HG02571 (cell line): ENCODE measurements at regions not wholly inside any gene's neighbourhood (a gene's known extent, or its start where the extent isn't known, plus 50 kb on each side); places are given as distances from the start of the nearest gene placed in this dataset.
A peak's percentile ranks its signal among the peaks of the same experiment; 100 is the strongest.
"Not testable (repeated sequence)": the region's sequence is repeated elsewhere in the genome, so short reads cannot be mapped to it uniquely, and the experiment has no call there.

ENCODE experiments used
- ATAC-seq: cut with Tn5 transposase; IDR thresholded peaks from one replicate; pipeline ENCODE4 v1.9.1; 2021; ENCODE audit warnings: mild to moderate bottlenecking, moderate library complexity; ENCODE audit not compliant: unreplicated experiment

- no peak for ATAC-seq
Measured at GRCh38 chr12:13924286-13924685, 57.1 kb downstream of the GRIN2B start.

GRCh38 chr12:13918897-13919296, 62.5 kb downstream of the GRIN2B start:
- ATAC-seq, result no peak

- no peak for ATAC-seq
Measured at GRCh38 chr12:13915096-13915495, 66.3 kb downstream of the GRIN2B start.

- no peak for ATAC-seq
Measured at GRCh38 chr12:13913371-13913770, 68.0 kb downstream of the GRIN2B start.

GRCh38 chr12:13911756-13912554, 69.4 kb downstream of the GRIN2B start:
- ATAC-seq, result no peak

- no peak for ATAC-seq
Measured at GRCh38 chr12:13905794-13906193, 75.6 kb downstream of the GRIN2B start.

- ATAC-seq, result no peak
Measured at GRCh38 chr12:13900718-13901117, 80.7 kb downstream of the GRIN2B start.

GRCh38 chr12:13898387-13898786, 83.0 kb downstream of the GRIN2B start:
- not testable (repeated sequence) for ATAC-seq

GRCh38 chr12:13897811-13898210, 83.6 kb downstream of the GRIN2B start:
- ATAC-seq, result no peak

- ATAC-seq, result no peak
Measured at GRCh38 chr12:13896063-13896626, 85.3 kb downstream of the GRIN2B start.

- no peak for ATAC-seq
Measured at GRCh38 chr12:13891902-13892301, 89.5 kb downstream of the GRIN2B start.

- no peak for ATAC-seq
Measured at GRCh38 chr12:13890943-13891342, 90.5 kb downstream of the GRIN2B start.

GRCh38 chr12:13887779-13888388, 93.5 kb downstream of the GRIN2B start:
- ATAC-seq, result no peak

- no peak for ATAC-seq
Measured at GRCh38 chr12:13882176-13882575, 99.2 kb downstream of the GRIN2B start.

- ATAC-seq, result no peak
Measured at GRCh38 chr12:13880613-13881012, 100.8 kb downstream of the GRIN2B start.

- no peak for ATAC-seq
Measured at GRCh38 chr12:13875744-13876143, 105.7 kb downstream of the GRIN2B start.

GRCh38 chr12:13870255-13870654, 111.1 kb downstream of the GRIN2B start:
- ATAC-seq, result no peak

- peak; percentile 89 for ATAC-seq
Measured at GRCh38 chr12:13864081-13864673, 117.2 kb downstream of the GRIN2B start.

GRCh38 chr12:13857750-13858149, 123.7 kb downstream of the GRIN2B start:
- ATAC-seq, result no peak

- ATAC-seq, result no peak
Measured at GRCh38 chr12:13853471-13853870, 127.9 kb downstream of the GRIN2B start.

- ATAC-seq, result no peak
Measured at GRCh38 chr12:13851828-13852227, 129.6 kb downstream of the GRIN2B start.

- no peak for ATAC-seq
Measured at GRCh38 chr12:13849456-13849855, 131.9 kb downstream of the GRIN2B start.
